NCI-H524 (cell line): ENCODE measurements at regions not wholly inside any gene's neighbourhood (a gene's known extent, or its start where the extent isn't known, plus 50 kb on each side); places are given as distances from the start of the nearest gene placed in this dataset.

Source experiments
- DNase-seq, 2 experiments: peaks; one replicate each; lab custom pipeline; 2025; lab: John Stamatoyannopoulos, UW

- DNase-seq: no peak
Measured at GRCh38 chr2:216575465-216575864, 57.8 kb upstream of the IGFBP2 start.

DNA sequence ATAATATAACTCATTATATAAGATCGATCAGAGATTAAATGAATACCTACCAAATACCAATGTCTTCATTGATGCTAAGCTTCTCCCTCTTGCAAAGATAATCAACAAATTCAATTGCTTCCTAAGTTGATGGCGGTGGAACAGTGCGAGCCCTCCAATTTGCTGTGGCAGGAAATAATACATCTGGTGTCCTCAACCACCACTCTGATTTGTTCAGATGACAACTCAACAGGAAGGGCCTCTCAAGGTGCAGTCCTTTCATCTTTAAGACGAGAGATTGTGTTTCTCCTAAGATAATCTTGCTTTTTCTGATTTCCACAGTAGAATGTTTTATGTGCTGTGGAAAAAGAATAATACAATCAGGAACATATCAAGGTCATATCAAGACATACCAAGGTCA lies 56.6 kb upstream of the IGFBP2 start:
- no peak for DNase-seq

- DNase-seq: no peak
Measured at GRCh38 chr2:216578325-216578724, 54.9 kb upstream of the IGFBP2 start.

- DNase-seq: no peak
Measured at GRCh38 chr2:216583147-216583546, 50.1 kb upstream of the IGFBP2 start.
